ENCODE measurements at regions not wholly inside any gene's neighbourhood (a gene's known extent, or its start where the extent isn't known, plus 50 kb on each side); places are given as distances from the start of the nearest gene placed in this dataset.

GRCh38 chr4:141458501-141458900 lies 177.9 kb upstream of the IL15 start (continued):
- TF ChIP-seq CHD7 (IDR thresholded peaks at IDR 0.05; ENCODE audit: insufficient replicate concordance, low read length) (no peak), TAF1 (IDR thresholded peaks at IDR 0.05; ENCODE audit: low read depth, low read length) (no peak), KDM5A (IDR thresholded peaks at IDR 0.05; ENCODE audit: low read length) (no peak), YY1 (IDR thresholded peaks at IDR 0.05; ENCODE audit: low read depth, low read length) (no peak), RFX5 (IDR thresholded peaks at IDR 0.05; ENCODE audit: borderline replicate concordance, low read depth, low read length) (no peak)

Data from H1 (cell line).